Hepatocyte (in vitro differentiated cells): ENCODE measurements at regions not wholly inside any gene's neighbourhood (a gene's known extent, or its start where the extent isn't known, plus 50 kb on each side); places are given as distances from the start of the nearest gene placed in this dataset.

ENCODE experiments used
- DNase-seq: peaks from one replicate; pipeline ENCODE4 v3.0.0-alpha.2; 2016; ENCODE audit warnings: low spot score
- H2AFZ ChIP-seq: fragments of 200-600 bp; sonication (generic); 2 replicates; pipeline ENCODE4 v1.6.0; 2016; ENCODE audit warnings: antibody characterized with exemption, mild to moderate bottlenecking
- H3K27ac ChIP-seq: fragments of 200-600 bp; sonication (generic); 2 replicates; pipeline ENCODE4 v1.5.1; 2016; ENCODE audit warnings: mild to moderate bottlenecking
- H3K27me3 ChIP-seq: fragments of 200-600 bp; sonication (generic); 2 replicates; pipeline ENCODE4 v1.6.1; 2016
- H3K36me3 ChIP-seq: fragments of 200-600 bp; sonication (generic); replicated peaks from 2 replicates; pipeline ENCODE4 v1.5.1; 2016; ENCODE audit warnings: low read depth; ENCODE audit not compliant: insufficient read depth
- H3K4me1 ChIP-seq: fragments of 200-600 bp; sonication (generic); 2 replicates; pipeline ENCODE4 v1.5.1; 2016; ENCODE audit warnings: mild to moderate bottlenecking, moderate library complexity; ENCODE audit not compliant: insufficient read depth
- H3K4me2 ChIP-seq: fragments of 200-600 bp; sonication (generic); 2 replicates; pipeline ENCODE4 v1.6.0; 2016
- H3K4me3 ChIP-seq: fragments of 200-600 bp; sonication (generic); 2 replicates; pipeline ENCODE4 v1.5.1; 2016; ENCODE audit warnings: mild to moderate bottlenecking
- H3K79me2 ChIP-seq: fragments of 200-600 bp; sonication (generic); 2 replicates; pipeline ENCODE4 v1.6.0; 2017; ENCODE audit warnings: mild to moderate bottlenecking
- H3K9me2 ChIP-seq: fragments of 200-600 bp; sonication (generic); replicated peaks from 2 replicates; pipeline ENCODE4 v1.6.0; 2017; ENCODE audit warnings: mild to moderate bottlenecking; ENCODE audit not compliant: insufficient read depth
- H3K9me3 ChIP-seq: fragments of 200-600 bp; sonication (generic); 2 replicates; pipeline ENCODE4 v1.5.1; 2016; ENCODE audit warnings: low read depth, mild to moderate bottlenecking
- H4K20me1 ChIP-seq: fragments of 200-600 bp; sonication (generic); 2 replicates; pipeline ENCODE4 v1.6.0; 2016; ENCODE audit warnings: mild to moderate bottlenecking; ENCODE audit not compliant: insufficient read depth, poor library complexity, severe bottlenecking
- CTCF ChIP-seq: fragments of 200-600 bp; sonication (generic); IDR thresholded peaks from 2 replicates; pipeline ENCODE4 v1.5.1; 2016; ENCODE audit warnings: antibody characterized with exemption, mild to moderate bottlenecking; ENCODE audit not compliant: poor library complexity
- EZH2 ChIP-seq: fragments of 200-600 bp; sonication (generic); IDR thresholded peaks from 2 replicates; pipeline ENCODE4 v1.6.1; 2016; ENCODE audit warnings: antibody characterized with exemption, mild to moderate bottlenecking, borderline replicate concordance
- EZH2phosphoT487 ChIP-seq: fragments of 200-600 bp; sonication (generic); IDR thresholded peaks from one replicate; pipeline ENCODE4 v1.6.1; 2018; ENCODE audit warnings: antibody characterized with exemption, mild to moderate bottlenecking, low read depth, moderate library complexity; ENCODE audit not compliant: unreplicated experiment, severe bottlenecking
- WGBS: methylation state at CpG from one replicate; pipeline ENCODE4 v1.1.6; 2016; ENCODE audit warnings: low lambda C conversion rate; ENCODE audit errors: missing lambda C conversion rate; 5-methylcytosine and 5-hydroxymethylcytosine counted together

DNA sequence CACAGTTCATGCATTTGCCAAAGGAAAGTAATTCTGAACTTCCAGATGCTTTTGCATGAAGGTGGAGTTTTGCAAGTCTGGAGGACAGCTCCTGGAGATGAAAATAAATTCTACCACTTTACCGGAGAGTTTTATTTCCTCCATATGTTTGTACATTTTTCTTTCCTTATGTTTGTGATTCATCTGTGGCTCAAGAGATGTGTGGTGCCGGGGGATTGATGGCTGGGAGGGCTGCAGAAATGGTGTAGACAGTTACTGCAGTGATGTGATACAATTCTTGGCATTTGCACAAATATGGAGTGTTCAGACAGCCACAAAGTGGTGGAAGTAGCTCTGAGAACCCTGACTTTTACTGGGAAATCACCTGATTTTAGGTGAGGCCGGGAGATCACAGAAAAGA, 58.5 kb upstream of the ASB17 start:
- no peak overlapping the region for H3K4me3 ChIP-seq
- H3K79me2 ChIP-seq: no peaks in the 10 kb centered on the region
- no peaks in the 10 kb centered on the region for H3K36me3 ChIP-seq
- H2AFZ ChIP-seq: no peak overlapping the region
- no peak for DNase-seq
- TF ChIP-seq EZH2: no peak
- TF ChIP-seq CTCF: no peak
- TF ChIP-seq EZH2phosphoT487: no peak
- H3K9me3 ChIP-seq: no peaks in the 10 kb centered on the region
- H3K4me1 ChIP-seq: no peaks in the 10 kb centered on the region
- H3K27me3 ChIP-seq: no peaks in the 10 kb centered on the region
- H3K9me2 ChIP-seq: no peaks in the 10 kb centered on the region
- no peak overlapping the region for H3K27ac ChIP-seq
- H4K20me1 ChIP-seq: no peaks in the 10 kb centered on the region
- 64% methylated on average over 3 of the region's 3 CpGs for WGBS
- no peak overlapping the region for H3K4me2 ChIP-seq

GRCh38 chr1:75991497-75992114, 59.4 kb upstream of the ASB17 start:
- TF ChIP-seq CTCF (peak; percentile 87), EZH2phosphoT487 (no peak)

GRCh38 chr1:75992312-75992711, 60.1 kb upstream of the ASB17 start:
- H3K9me2 ChIP-seq: no peaks in the 10 kb centered on the region
- H3K27ac ChIP-seq: no peak overlapping the region
- H3K27me3 ChIP-seq: no peaks in the 10 kb centered on the region
- H3K79me2 ChIP-seq: no peaks in the 10 kb centered on the region
- DNase-seq: no peak
- no peaks in the 10 kb centered on the region for H3K9me3 ChIP-seq
- H3K36me3 ChIP-seq: no peaks in the 10 kb centered on the region
- 66% methylated on average over 3 of the region's 3 CpGs for WGBS
- no peak overlapping the region for H2AFZ ChIP-seq
- H3K4me3 ChIP-seq: no peak overlapping the region
- no peak overlapping the region for H3K4me2 ChIP-seq
- no peaks in the 10 kb centered on the region for H3K4me1 ChIP-seq
- H4K20me1 ChIP-seq: no peaks in the 10 kb centered on the region
- TF ChIP-seq EZH2: no peak
- TF ChIP-seq CTCF: no peak
- no peak for TF ChIP-seq EZH2phosphoT487

More at GRCh38 chr1:75991497-75992114, 59.4 kb upstream of the ASB17 start:
- no peaks in the 10 kb centered on the region for H4K20me1 ChIP-seq
- H3K4me1 ChIP-seq: no peaks in the 10 kb centered on the region
- H3K27ac ChIP-seq: no peak overlapping the region
- no peaks in the 10 kb centered on the region for H3K9me2 ChIP-seq
- H3K4me2 ChIP-seq: no peak overlapping the region
- H3K4me3 ChIP-seq: no peak overlapping the region
- peak; percentile 93 for DNase-seq
- 16% methylated on average over 8 of the region's 8 CpGs for WGBS
- no peaks in the 10 kb centered on the region for H3K79me2 ChIP-seq
- H3K9me3 ChIP-seq: no peaks in the 10 kb centered on the region
- no peaks in the 10 kb centered on the region for H3K36me3 ChIP-seq
- no peak overlapping the region for H2AFZ ChIP-seq
- no peaks in the 10 kb centered on the region for H3K27me3 ChIP-seq

DNA sequence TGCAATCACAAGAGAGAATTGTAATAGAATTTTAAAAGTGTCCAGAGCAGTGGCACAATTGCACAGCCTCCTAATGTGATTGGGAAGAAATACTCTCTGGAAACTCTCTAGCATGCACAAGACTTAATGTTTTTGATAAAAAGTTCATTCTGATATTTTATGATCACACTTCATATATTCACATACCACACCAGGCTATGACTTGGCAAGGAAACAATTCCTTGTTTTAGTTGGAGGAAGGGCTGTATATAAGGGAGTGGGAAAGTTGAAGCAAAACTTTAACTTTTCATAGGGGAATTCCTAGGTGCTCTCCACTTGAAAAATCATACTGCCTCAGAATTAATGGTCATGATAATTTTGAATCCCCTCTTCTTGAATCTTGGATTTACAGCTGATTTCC, 61.5 kb upstream of the ASB17 start:
- Histone ChIP-seq H3K9me3 (no peaks in the 10 kb centered on the region), H3K4me3 (no peak overlapping the region), H3K79me2 (no peaks in the 10 kb centered on the region), H3K36me3 (no peaks in the 10 kb centered on the region), H3K27ac (no peak overlapping the region), H3K4me1 (no peaks in the 10 kb centered on the region), H2AFZ (no peak overlapping the region), H3K9me2 (no peaks in the 10 kb centered on the region), H3K4me2 (no peak overlapping the region), H3K27me3 (no peaks in the 10 kb centered on the region), H4K20me1 (no peaks in the 10 kb centered on the region)
- DNase-seq: no peak
- TF ChIP-seq EZH2: no peak
- no peak for TF ChIP-seq CTCF
- TF ChIP-seq EZH2phosphoT487: no peak
